HepG2 (cell line): ENCODE measurements at regions not wholly inside any gene's neighbourhood (a gene's known extent, or its start where the extent isn't known, plus 50 kb on each side); places are given as distances from the start of the nearest gene placed in this dataset.

ENCODE experiments used
- ATAC-seq: fragments of 200-7000 bp; cut with Tn5 transposase; 3 replicates; pipeline ENCODE4 v1.9.1; 2020; ENCODE audit warnings: mild to moderate bottlenecking, moderate library complexity
- BruUV-seq: library from RNA; stranded (reverse); fragments of 400-500 nt; replicated peaks from 2 replicates; lab custom pipeline; 2021; lab: Mats Ljungman, UMichigan
- CTCF ChIA-PET: fragments of 300-600 bp; formaldehyde crosslinking; extraction: SDS; loops from one replicate; lab custom pipeline; 2021; ENCODE audit warnings: low total read pairs, inconsistent platforms, low intra/inter-chr PET ratio; lab: Yijun Ruan, JAX
- POLR2A ChIA-PET: fragments of 350-600 bp; sonication (Branson Sonifier 250); formaldehyde crosslinking; loops from one replicate; lab custom pipeline; 2020; ENCODE audit warnings: antibody characterized with exemption, inconsistent platforms; lab: Yijun Ruan, JAX
- DNase-seq: peaks from one replicate; pipeline ENCODE4 v3.0.0-alpha.2; 2015; ENCODE audit warnings: low spot score
- FAIRE-seq: peaks from 3 replicates; lab custom pipeline; 2011; peaks lifted over from hg19 to GRCh38; lab: Jason Lieb, UNC
- H2AFZ ChIP-seq: one replicate; pipeline ENCODE4 v1.6.1; 2011; ENCODE audit warnings: low read length, inconsistent platforms
- H3K27ac ChIP-seq: fragments of 300-600 bp; 3 replicates; pipeline ENCODE4 v1.8.0; 2011; ENCODE audit warnings: mixed run types, mild to moderate bottlenecking, mixed read lengths, low read length, inconsistent platforms; ENCODE audit not compliant: insufficient read depth; ENCODE audit errors: extremely low read length
- H3K27me3 ChIP-seq, 2 experiments: fragments of 200-600 bp in 1 of 2; 2 replicates in 1 of 2; 3 replicates in 1 of 2; pipeline versions ENCODE4 v1.6.0 to v1.8.0; 2011; ENCODE audit warnings: low read length in 2 of 2, mild to moderate bottlenecking in 2 of 2, moderate library complexity in 2 of 2, inconsistent platforms in 1 of 2; ENCODE audit not compliant: insufficient read depth in 2 of 2, control insufficient read depth in 1 of 2
- H3K36me3 ChIP-seq, 2 experiments: fragments of 200-600 bp in 1 of 2; replicated peaks in 1 of 2; 2 replicates in 1 of 2; 3 replicates in 1 of 2; pipeline versions ENCODE4 v1.5.1 to v1.8.0; 2011; ENCODE audit warnings: low read length in 2 of 2, inconsistent platforms in 1 of 2; ENCODE audit not compliant: insufficient read depth in 2 of 2, control insufficient read depth in 1 of 2
- H3K4me1 ChIP-seq: 2 replicates; pipeline ENCODE4 v1.5.1; 2012; ENCODE audit warnings: low read length, inconsistent platforms; ENCODE audit not compliant: insufficient read depth
- H3K4me2 ChIP-seq: 2 replicates; pipeline ENCODE4 v1.6.0; 2011; ENCODE audit warnings: low read depth, low read length, inconsistent platforms
- H3K4me3 ChIP-seq, 3 experiments: fragments of 200-600 bp in 1 of 3; sonication (generic), shearing (Covaris generic) in 1 of 3; replicated peaks in 1 of 3; 2 replicates each; pipeline ENCODE4 v1.5.1; 2011 to 2016; ENCODE audit warnings: low read length in 3 of 3, inconsistent platforms in 2 of 3, low read depth in 2 of 3, mild to moderate bottlenecking in 2 of 3, control low read depth in 1 of 3, mixed read lengths in 1 of 3; ENCODE audit not compliant: insufficient read depth in 1 of 3
- H3K79me2 ChIP-seq: one replicate; pipeline ENCODE4 v1.6.1; 2011; ENCODE audit warnings: low read length, inconsistent platforms; ENCODE audit not compliant: insufficient read depth
- H3K9ac ChIP-seq: 2 replicates; pipeline ENCODE4 v1.6.0; 2011; ENCODE audit warnings: mild to moderate bottlenecking, low read depth, low read length, inconsistent platforms; ENCODE audit not compliant: insufficient read depth
- H3K9me3 ChIP-seq: 2 replicates; pipeline ENCODE4 v1.5.1; 2012; ENCODE audit warnings: mild to moderate bottlenecking, low read length
- H4K20me1 ChIP-seq: 2 replicates; pipeline ENCODE4 v1.6.0; 2011; ENCODE audit warnings: inconsistent platforms, mild to moderate bottlenecking, low read length, moderate library complexity; ENCODE audit not compliant: insufficient read depth
- BCL3 ChIP-seq: sonication (generic); formaldehyde crosslinking; IDR thresholded peaks from 2 replicates; pipeline ENCODE4 v1.5.1; 2020; ENCODE audit warnings: mild to moderate bottlenecking, missing genetic modification reagents, moderate library complexity
- DNMT1 ChIP-seq: sonication (generic); formaldehyde crosslinking; IDR thresholded peaks from 2 replicates; pipeline ENCODE4 v1.5.1; 2020; ENCODE audit warnings: mild to moderate bottlenecking, missing genetic modification reagents
- JUND ChIP-seq: sonication (generic); formaldehyde crosslinking; IDR thresholded peaks from 2 replicates; pipeline ENCODE4 v1.8.0; 2022; ENCODE audit warnings: mild to moderate bottlenecking, missing genetic modification reagents
- NAIF1 ChIP-seq: sonication (generic); formaldehyde crosslinking; IDR thresholded peaks from 2 replicates; pipeline ENCODE4 v1.5.0; 2020; ENCODE audit warnings: mild to moderate bottlenecking, missing genetic modification reagents, borderline replicate concordance
- NFIB ChIP-seq: sonication (generic); formaldehyde crosslinking; IDR thresholded peaks from 2 replicates; pipeline ENCODE4 v1.9.0; 2021; ENCODE audit warnings: missing genetic modification reagents, mild to moderate bottlenecking, borderline replicate concordance
- NR2F1 ChIP-seq, 2 experiments: fragments of 450-650 bp in 1 of 2; formaldehyde crosslinking in 1 of 2; IDR thresholded peaks; 2 replicates each; pipeline versions ENCODE4 v1.5.0 to v1.6.1; 2016 to 2020; ENCODE audit warnings: mild to moderate bottlenecking in 1 of 2, missing compliant biosample characterization in 1 of 2, missing genetic modification reagents in 1 of 2, moderate library complexity in 1 of 2
- PHF21A ChIP-seq: sonication (generic); formaldehyde crosslinking; IDR thresholded peaks from 2 replicates; pipeline ENCODE4 v1.5.0; 2020; ENCODE audit warnings: mild to moderate bottlenecking, missing genetic modification reagents
- WIZ ChIP-seq: sonication (generic); formaldehyde crosslinking; IDR thresholded peaks from 2 replicates; pipeline ENCODE4 v1.5.1; 2020; ENCODE audit warnings: mild to moderate bottlenecking, missing genetic modification reagents
- ZBTB1 ChIP-seq: sonication (generic); formaldehyde crosslinking; IDR thresholded peaks from 2 replicates; pipeline ENCODE4 v1.4.0; 2020; ENCODE audit warnings: missing genetic modification reagents, borderline replicate concordance
- ZNF414 ChIP-seq: sonication (generic); formaldehyde crosslinking; IDR thresholded peaks from 2 replicates; pipeline ENCODE4 v1.5.0; 2020; ENCODE audit warnings: missing genetic modification reagents
- ZNF557 ChIP-seq: sonication (generic); formaldehyde crosslinking; IDR thresholded peaks from 2 replicates; pipeline ENCODE4 v1.4.0; 2020; ENCODE audit warnings: missing genetic modification reagents
- ZNF558 ChIP-seq: sonication (generic); formaldehyde crosslinking; IDR thresholded peaks from 2 replicates; pipeline ENCODE4 v1.9.0; 2022; ENCODE audit warnings: mild to moderate bottlenecking, missing genetic modification reagents, borderline replicate concordance
- ZSCAN22 ChIP-seq: sonication (generic); formaldehyde crosslinking; IDR thresholded peaks from 2 replicates; pipeline ENCODE4 v1.4.0; 2020; ENCODE audit warnings: mild to moderate bottlenecking, missing genetic modification reagents
- WGBS: methylation state at CpG from one replicate; pipeline ENCODE4 v1.1.6; 2017; ENCODE audit warnings: low lambda C conversion rate; 5-methylcytosine and 5-hydroxymethylcytosine counted together
- in situ Hi-C: cut with HindIII; loops from 2 replicates; pipeline ENCODE4 v1.10.0; 2017; ENCODE audit warnings: low pct_unique_long_range_greater_than_20kb; ENCODE audit not compliant: extremely low pct_ligation_motif_present
- intact Hi-C: fragments of 100-400 bp; cut with micrococcal nuclease; formaldehyde crosslinking; loops from one replicate; pipeline ENCODE4 v1.10.0; 2022; ENCODE audit not compliant: unreplicated experiment
- TF ChIP-seq, protein P1 (sequence below): sonication (generic); formaldehyde crosslinking; IDR thresholded peaks from 2 replicates; pipeline ENCODE4 v1.5.0; 2020; ENCODE audit warnings: missing genetic modification reagents
- TF ChIP-seq, protein P2 (sequence below): fragments of 450-650 bp; IDR thresholded peaks from 2 replicates; pipeline ENCODE4 v1.6.1; 2016

DNA sequence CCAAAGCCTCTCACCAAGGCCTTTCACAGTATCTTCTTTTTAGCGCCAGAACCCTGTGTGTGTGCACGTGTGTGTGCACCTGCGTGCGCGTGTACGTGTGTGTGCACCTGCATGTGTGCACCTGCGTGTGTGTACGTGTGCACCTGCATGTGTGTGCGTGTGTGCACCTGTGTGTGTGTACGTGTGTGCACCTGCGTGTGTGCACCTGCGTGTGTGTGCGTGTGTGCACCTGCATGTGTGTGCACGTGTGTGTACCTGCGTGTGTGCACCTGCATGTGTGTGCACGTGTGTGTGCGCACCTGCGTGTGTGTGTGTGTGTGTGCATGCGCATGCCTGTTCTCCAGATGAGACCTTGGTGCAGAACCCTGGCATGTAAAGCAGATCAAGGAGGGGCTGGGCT, 131.4 kb upstream of the HDAC4 start:
- peaks cover under 1% of the 10 kb centered on the region; the same call in 1 of the 2 replicates for H3K9me3 ChIP-seq
- no peak overlapping the region for H2AFZ ChIP-seq
- FAIRE-seq = no peak
- no peak for ATAC-seq
- H3K27me3 ChIP-seq = peaks cover 2 to 47% of the 10 kb centered on the region in 2 experiments; a peak in 4 of 5 replicates
- H4K20me1 ChIP-seq = no peaks in the 10 kb centered on the region
- ChIA-PET CTCF (no interaction called here), POLR2A (no interaction called here)
- no peak overlapping the region for H3K9ac ChIP-seq
- TF ChIP-seq ZSCAN22 (CRISPR knock-in tag) (no peak), NR2F1 (CRISPR knock-in tag; IDR thresholded peaks at IDR 0.05) (no peak), NAIF1 (CRISPR knock-in tag) (no peak), DNMT1 (CRISPR knock-in tag) (0 out of 2 replicates have a peak, but pooled peaks have one; percentile 76), BCL3 (CRISPR knock-in tag) (no peak), WIZ (CRISPR knock-in tag) (no peak), ZNF557 (CRISPR knock-in tag) (no peak), JUND (CRISPR knock-in tag) (no peak), ZNF558 (no peak), ZNF414 (CRISPR knock-in tag) (no peak), NFIB (CRISPR knock-in tag) (no peak), PHF21A (CRISPR knock-in tag) (no peak), ZBTB1 (CRISPR knock-in tag) (no peak)
- TF ChIP-seq, protein P1, sequence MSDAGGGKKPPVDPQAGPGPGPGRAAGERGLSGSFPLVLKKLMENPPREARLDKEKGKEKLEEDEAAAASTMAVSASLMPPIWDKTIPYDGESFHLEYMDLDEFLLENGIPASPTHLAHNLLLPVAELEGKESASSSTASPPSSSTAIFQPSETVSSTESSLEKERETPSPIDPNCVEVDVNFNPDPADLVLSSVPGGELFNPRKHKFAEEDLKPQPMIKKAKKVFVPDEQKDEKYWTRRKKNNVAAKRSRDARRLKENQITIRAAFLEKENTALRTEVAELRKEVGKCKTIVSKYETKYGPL (CRISPR knock-in tag) = no peak
- TF ChIP-seq, protein P2, sequence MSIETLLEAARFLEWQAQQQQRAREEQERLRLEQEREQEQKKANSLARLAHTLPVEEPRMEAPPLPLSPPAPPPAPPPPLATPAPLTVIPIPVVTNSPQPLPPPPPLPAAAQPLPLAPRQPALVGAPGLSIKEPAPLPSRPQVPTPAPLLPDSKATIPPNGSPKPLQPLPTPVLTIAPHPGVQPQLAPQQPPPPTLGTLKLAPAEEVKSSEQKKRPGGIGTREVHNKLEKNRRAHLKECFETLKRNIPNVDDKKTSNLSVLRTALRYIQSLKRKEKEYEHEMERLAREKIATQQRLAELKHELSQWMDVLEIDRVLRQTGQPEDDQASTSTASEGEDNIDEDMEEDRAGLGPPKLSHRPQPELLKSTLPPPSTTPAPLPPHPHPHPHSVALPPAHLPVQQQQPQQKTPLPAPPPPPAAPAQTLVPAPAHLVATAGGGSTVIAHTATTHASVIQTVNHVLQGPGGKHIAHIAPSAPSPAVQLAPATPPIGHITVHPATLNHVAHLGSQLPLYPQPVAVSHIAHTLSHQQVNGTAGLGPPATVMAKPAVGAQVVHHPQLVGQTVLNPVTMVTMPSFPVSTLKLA = peak; percentile 81
- no peaks in the 10 kb centered on the region for H3K4me1 ChIP-seq
- no peak for DNase-seq
- no peaks in the 10 kb centered on the region for H3K79me2 ChIP-seq
- no peaks in the 10 kb centered on the region for H3K36me3 ChIP-seq
- BruUV-seq = no TSS peak
- H3K27ac ChIP-seq = no peak overlapping the region
- in situ Hi-C loops = no loop called here
- intact Hi-C loops = no loop called here
- H3K4me2 ChIP-seq = no peak overlapping the region
- H3K4me3 ChIP-seq = no peak overlapping the region
- WGBS = 72% methylated on average over 17 of the region's 19 CpGs
